CD4-positive, alpha-beta T cell treated with Interleukin-21 for 1 hour (primary cell): ENCODE measurements at regions not wholly inside any gene's neighbourhood (a gene's known extent, or its start where the extent isn't known, plus 50 kb on each side); places are given as distances from the start of the nearest gene placed in this dataset.

Experiments used
- DNase-seq: peaks from one replicate; pipeline ENCODE4 v3.0.0-alpha.2; 2020

DNA sequence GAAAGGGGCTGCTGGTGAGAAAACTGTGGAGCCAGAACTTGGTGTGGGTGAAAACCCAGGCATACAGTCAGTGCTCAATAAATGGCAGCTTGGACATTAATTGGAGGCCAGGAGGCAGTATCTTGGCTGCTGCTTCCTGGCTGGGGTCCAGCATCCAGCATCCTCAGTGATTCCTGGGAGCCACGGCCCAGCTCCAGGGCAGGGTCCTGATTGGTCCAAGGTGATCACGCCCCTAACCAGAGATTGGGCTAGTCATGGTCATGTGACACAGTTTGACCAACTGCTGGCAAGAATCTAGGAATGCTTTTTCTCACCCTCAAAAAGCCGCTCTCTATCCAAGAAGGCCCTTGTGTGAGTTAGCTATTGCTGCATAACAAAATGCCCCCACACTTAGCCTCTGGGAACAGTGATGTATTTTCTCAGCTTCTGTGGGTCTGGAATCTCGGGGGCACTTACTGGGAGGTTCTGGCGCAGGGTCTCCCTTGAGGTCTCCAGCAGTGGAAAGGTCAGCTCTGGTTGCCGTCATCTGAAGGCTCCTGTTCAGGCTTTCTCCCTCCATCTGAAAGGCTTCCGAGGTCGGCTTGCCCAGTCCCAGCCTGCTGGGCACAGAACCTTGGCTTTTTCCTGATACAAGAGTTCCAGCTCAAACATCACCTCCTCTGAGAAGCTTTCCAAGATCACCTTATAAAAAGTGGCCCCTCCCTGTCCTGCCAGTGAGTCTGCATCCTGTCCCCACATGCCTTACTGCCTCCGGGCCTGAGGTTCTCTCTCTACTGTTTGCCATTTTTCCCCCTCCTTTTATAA is 119.2 kb upstream of the NCOR2 start:
- no peak for DNase-seq

DNA sequence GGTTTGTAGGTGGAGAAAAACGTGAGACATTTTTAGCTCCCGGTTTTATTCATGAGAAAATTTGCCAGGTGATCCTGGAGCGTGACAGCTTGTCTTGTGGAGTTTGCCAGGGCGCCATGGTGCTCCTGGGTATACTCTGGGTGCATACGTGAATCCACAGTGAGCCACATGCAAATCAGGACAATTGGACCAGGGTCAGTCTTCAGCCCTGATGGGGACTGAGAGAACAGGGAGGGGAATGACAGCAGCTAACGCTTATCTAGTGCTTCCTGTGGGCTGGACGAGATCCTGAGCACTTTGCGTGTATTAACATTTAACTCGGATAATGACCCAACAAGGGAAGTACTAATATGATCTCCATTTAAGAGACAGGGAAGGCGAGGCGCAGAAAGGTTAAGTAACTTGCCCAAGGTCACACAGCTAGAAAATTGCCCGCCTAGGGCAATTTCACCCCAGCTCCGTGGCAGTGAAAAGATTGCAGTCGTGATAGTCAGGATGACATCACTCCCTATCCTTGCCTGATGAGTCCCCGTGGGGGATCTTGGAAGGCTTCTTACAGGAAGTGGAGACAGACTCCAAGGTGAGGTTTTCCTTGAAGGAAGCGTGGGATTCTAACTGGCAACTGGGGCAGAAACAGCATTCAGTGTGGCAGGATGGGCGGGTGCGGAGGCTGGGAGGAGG is 118.4 kb upstream of the NCOR2 start:
- DNase-seq = no peak

DNA sequence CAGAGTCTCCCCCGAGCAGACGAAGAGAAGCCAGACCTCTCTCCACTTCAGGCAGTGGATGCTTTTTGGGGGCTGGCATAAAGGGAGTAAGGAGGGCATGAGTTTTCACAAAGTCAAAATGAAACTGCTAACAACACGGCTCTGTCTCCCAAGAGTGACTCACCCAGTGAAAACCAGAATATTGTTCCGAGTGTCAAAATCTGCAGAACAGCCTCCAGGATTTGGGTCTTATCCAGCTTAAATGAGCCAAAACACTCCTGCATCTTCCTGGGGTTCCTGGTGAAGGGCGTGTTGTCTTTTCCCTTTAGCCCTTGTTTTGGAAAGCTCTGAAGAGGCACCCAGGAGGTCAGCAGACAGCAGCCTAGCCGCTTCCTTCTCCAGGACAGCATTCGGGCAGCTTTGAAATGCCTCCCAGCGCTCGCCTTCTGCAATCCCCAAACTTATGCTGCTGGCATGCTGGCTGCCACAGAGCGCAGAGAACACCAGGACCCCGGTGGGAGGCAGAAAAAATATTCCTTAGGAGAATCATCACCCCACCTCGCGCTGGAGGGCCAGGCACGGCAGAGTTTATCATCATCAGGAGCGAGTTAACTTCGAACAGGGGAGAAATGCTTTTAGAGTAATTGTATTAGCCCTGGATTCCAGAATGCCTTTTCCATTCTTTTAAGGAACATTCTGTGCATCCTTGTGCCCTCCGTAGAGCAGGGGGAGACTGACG is 117.7 kb upstream of the NCOR2 start:
- DNase-seq = no peak

DNA sequence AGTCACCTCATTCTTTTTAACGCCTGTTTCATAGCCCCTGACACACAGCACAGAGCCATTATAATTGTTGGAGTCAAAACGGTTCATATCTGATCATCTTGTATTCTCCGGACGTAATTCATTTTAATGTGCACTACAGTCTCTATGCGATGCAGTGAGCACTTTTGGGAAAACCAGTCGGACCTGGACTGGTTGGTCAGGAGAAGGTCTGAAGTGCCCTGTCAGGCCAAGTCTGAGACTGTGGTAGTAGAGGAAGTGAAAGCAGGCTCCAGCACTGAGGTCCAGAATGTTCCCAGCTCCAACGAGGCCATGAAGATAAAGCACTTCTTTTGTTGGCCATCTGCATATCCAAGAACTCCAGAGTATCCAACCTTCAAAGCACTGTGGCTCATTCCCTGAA is 117.1 kb upstream of the NCOR2 start:
- no peak for DNase-seq

DNA sequence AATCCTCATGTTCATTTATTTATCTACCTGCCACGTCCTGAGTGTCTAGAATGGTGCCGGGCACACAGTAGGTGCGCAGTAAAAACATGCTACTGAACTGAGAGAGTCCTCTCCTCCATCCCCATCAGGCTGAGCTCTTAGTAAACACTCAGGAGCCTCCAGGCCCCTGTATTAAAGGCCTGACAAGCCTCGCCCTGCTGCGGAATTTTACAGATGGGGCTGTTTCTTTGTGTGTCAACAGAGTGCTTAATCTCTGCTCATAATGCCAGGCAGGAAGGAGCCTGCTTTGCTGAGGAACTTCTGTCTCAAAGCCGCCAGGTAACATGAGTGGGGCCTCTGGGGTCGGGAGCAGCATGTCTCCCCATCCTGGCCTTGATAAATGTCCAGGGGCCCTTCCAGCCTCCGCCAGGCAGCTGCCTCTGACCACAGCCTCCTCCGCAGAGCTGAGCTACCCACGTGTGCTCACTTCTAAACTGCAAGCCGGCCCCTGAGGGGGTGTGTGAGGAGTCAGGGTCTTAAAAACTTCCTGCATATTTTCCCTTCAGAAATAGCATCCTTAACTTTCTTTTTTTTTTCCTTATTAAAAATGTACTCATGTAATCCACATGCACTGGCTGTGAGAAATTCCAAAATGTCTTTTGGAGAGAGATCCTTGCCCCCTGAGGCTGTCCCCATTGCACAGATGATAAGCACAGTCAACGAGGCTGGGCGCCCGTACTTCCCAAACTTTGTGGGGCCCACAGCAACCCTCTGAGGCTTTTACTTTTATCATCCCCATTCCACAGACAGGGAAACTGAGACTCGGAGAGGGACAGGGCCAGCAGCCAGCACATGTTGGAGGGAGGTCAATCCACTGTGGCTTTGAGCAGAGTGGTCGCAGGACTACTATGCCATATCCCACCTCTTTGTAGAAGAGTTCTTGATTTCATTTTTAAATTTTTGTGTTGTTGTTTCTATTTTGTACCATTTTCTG is 116.0 kb upstream of the NCOR2 start:
- DNase-seq = no peak

DNA sequence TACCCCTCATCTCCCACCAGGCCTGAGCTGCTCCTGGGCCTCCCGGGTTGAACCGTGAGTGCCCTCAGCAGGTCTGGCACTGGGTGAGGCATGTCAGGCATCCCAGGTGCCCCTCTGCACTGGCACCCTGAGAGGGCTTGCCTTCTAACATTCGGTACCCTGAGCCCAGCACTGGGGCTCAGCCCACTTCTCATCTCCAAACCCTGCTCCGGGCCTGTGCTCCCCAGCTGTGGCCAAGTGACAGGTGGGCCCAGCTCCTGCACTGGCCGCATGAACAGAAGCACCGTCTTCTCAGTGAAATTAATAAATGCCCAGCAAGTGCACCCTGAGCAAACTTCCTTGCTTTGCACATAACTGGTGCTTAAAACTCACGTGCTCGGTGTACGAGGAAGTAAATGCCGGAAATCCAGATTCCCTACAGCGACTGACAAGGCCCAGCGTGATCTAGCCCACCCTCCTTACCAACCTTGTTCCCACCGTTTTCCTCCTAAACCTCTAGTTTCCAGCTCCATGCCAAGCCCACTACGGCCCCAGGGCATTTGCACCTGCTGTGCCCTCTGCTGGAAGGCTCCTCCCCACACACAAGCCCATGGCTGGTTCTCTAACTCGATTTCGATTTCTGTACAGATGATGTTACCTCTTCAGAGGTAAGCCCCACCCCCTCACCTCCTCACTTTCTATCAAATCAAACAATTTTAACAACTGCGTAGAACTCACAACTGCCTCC is 115.2 kb upstream of the NCOR2 start:
- no peak for DNase-seq

DNA sequence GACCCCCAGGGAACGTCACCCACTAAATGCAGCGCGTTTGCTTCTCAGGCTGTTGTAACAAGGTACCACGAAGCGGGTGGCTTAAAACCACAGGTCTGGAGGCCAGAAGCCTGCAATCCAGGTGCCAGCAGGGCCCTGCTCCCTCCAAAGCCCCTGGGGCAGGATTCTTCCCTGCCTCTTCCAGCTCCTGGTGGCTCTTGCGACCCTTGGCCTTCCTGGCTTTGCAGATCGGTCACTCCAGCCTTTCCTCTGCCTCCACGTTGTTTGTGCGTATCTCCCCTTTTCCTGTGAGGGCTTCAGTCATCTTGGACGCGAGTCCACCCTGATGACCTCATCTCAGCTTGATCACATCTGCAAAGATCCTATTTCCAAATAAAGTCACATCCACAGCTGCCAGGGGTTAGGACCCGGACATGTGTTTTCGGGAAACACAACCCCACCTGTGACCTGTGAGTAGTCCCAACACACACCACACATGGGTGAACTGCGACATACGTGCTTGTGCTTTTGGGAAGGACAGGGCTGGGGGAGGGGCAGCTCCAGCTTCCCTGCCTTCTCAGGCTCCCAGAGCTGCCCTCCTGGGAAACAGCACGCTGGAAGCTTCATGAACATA is 114.5 kb upstream of the NCOR2 start:
- DNase-seq = no peak

DNA sequence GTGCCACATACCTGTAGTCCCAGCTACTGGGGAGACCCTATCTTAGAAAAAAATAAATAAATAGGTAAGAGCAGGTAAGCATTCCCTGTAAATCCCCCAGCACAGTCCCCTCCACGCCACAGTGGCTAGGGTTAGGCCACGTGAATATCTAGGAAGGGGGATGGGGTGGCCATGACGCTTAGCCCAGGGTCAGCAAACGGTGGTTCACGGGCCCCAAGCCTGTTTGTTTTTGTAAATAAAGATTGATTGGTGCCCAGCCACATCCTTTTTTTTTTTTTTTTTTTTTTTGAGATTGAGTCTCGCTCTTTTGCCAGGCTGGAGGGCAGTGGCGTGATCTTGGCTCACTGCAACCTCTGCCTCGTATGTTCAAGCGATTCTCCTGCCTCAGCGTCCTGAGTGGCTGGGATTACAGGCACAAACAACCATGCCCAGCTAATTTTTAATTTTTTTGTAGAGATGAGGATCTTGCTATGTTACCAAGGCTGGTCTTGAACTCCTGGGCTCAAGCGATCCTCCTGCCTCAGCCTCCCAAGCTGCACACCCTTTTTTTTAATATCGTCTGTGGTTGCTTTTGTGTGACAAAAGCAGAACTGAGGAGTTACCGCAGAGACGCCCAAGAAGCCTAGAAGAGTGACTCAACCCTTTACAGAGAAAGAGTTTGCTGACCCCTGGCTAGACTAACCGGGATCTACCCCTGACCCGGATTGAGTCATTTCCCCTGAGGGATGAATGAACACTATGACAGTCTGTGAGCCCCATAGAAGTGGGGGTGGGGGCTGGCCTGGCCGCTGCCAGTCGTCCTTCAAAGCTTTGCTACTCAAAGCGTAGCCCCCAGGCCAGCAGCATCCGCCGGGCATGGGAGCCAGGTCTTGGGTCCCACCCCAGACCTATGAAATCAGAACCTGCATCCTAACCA is 113.7 kb upstream of the NCOR2 start:
- peak; percentile 36 for DNase-seq

DNA sequence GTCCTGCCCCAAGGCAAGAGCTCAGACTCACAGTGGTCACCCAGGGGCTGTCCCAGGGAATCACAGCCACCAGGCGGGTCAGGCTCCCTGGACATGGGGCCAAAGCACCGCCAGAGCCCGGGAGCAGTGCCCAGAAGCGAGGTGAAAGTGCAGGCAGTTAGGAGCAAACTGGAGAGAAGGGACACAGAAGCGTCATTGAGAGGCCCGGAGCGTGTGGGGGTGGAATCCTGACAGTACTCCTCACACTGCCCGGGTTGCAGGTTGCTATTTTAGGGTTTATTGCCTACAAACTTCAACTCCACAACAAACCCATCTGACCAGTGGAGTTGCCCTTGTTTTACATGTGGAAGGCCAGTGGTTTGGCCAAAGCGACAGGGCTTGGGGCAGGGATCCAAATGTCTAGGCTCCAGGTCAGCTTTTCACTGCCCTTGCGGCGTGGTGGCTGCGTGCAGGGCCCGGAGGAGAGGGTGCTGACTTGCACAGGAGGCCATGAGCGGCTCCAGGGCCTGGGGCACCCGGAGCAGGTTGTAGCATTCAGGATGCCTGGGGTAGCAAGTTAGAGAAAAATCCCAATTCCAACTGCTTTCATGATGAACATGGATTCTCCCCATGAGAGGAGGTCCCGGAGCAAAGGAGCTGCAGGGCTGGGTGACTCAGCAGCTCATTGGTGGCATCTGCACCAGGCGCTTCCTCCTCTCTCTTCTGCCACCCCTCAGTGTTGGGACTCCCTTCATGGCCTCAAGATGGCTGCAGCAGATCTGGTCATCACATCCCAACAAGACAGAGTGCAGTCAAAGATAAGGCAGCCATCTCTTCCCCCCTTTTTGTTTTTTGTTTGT is 112.3 kb upstream of the NCOR2 start:
- DNase-seq = no peak

DNA sequence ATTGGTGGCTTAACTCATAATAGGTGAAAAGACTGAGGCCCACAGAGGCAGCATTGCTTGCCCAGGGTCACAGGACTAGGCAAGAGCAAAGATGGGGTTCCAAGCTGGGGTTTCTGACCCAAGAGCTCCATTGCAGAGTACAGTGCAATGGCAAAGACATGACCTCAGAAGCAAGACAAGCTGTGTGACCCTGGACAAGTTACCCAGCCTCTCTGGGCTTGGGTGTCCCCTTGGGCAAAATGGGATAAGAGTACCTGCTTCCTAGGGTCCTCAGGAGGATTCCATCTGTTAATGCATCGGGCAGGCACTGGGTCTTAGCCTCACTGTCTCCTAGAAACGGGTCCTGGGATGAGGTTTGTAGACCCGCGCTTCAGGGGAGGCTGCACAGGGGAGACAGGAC is 111.6 kb upstream of the NCOR2 start:
- DNase-seq = no peak

DNA sequence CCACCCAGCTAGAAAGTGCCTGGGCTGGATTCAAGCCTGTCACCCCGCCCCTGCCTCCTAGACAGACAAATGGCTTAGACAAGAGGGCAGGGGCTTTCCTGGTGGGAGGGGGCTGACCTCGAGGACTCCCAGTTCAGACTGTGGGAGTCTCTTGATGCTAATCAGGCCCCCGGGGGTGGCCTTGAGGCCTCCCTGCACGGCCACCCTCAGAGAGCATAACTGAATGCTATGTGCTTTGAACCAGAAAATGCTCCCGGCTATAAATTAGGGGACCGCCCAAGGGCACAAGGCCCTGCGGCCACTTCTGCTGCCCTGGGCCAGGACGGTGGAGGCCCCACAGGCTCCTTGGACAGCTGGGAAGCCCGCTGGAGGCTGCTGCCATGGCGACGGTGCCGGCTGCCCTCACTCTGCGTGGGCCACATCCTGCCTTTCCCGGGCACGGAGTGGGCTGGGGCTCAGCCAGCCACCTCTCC is 111.0 kb upstream of the NCOR2 start:
- DNase-seq = no peak

DNA sequence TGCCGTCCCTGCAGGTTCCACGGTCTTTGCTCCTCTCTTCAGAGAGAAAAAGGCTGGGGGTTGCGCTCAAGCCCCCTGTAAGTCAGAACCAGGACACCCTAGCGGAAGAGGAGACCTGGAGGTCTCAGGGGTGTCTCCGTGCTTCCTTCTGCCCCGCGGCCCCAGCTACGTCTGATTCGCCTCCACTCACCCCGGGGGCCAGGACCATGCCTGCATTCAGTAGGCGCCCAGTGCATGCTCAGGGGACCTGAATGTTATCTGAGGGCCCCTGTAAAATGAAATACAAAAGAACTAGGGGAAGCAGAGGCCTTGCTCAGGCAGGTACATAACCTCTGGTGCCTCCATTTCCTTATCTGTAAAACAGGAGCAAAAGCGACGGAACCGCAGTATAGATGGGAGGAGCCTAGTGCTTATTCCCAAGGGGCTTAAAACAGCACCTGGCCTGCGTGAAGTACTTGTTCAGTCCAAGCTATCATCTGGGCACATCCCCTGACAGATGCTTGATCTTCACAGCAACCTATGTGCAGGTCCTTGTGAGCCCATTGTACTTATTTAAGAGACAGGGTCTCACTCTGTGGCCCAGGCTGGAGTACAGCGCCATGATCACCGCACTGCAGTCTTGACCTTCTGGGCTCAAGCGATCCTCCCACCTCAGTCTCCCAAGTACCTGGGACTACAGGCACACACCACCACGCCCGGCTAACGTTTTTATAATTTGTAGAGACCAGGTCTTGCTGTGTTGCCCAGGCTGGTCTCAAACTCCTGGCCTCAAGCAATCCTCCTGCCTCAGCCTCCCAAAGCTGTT is 110.3 kb upstream of the NCOR2 start:
- DNase-seq = no peak

DNA sequence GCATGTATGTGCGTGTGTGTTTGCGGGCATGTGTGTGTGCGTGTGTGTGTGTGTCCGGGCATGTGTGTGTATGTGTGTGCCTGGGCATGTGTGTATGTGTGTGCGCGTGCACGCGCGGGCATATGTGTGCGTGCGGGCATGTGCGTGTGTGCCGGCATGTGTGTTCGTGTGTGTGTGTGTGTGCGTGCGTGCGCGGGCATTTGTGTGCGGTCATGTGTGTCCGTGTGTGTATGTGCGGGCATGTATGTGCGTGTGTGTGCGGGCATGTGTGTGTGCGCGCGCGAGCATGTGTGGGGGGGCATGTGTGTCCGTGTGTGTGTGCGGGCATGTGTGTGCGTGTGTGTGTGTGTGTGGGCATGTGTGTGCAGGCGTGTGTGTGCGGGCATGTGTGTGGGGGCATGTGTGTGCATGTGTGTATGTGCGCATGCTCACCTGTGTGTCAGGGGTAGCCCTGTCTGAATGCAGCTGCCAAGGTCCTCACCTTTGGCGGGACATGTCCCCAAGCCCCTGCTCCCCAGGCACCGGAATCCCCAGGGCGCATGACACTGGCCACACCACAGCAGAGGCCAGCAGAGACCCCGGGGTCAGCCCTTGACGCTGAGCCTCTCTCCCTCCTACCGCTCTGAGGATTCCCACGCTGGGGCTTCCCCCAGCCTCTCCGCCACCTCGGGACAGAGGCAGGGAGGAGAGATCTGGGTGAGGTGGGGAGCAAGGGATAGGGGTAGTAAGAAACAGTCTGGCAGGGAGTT is 109.5 kb upstream of the NCOR2 start:
- no peak for DNase-seq

DNA sequence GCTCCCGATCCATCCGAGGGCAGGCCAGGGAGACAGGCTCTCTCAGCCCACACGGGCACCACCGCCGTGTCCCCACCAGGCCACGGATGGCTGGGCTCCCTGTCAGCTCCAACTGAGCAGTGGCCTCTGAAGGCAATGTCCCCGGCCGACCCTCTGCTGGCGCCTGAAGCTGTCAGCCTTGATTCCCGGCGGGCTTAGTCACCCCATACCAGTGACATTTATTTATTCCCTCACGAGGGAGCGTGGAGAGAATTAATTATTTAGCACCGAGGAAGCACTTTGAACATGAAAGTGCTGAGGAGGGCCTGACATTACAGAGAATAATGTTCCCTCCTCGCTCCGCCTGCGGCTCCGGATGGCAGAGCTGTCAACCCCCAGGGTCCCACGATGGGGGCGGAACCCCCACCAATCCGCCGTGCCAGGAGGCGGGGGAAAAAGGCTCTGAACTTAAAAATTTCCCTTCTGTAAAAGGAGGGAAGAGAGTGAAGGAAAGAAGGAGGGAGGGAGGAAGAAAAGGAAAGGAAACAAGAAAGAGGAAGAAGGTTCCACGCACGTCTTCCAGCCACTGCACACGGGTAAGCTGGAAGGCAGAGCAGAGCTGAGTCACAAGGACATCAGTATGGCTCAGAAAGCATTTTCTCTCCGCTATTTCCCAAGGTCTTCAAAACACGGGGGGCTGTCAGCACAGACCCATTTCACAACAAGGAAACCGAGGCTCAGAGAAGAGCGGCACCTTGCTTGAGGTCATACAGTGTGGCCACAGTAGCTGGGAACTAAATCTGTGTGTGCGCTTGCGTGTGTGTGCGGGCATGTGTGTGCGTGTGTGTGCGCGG is 108.7 kb upstream of the NCOR2 start:
- no peak for DNase-seq

DNA sequence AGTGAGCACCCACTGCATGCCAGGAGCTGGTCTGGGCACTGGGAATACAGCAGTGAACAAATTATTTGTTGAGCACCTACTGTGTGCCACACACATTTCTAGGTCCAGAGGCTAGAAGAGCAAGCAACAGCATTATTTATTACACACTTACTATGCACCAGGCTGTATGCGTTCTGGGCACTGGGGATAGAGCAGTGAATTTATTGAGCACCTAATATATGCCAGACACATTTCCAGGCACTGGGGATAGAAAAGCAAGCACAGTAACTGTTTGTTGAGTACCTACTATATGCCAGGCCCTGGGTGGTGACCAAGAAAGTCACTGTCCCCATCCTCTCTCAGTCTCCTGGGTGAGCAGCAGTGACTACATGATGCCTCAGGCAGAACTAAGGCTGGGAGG is 107.5 kb upstream of the NCOR2 start:
- DNase-seq = no peak

DNA sequence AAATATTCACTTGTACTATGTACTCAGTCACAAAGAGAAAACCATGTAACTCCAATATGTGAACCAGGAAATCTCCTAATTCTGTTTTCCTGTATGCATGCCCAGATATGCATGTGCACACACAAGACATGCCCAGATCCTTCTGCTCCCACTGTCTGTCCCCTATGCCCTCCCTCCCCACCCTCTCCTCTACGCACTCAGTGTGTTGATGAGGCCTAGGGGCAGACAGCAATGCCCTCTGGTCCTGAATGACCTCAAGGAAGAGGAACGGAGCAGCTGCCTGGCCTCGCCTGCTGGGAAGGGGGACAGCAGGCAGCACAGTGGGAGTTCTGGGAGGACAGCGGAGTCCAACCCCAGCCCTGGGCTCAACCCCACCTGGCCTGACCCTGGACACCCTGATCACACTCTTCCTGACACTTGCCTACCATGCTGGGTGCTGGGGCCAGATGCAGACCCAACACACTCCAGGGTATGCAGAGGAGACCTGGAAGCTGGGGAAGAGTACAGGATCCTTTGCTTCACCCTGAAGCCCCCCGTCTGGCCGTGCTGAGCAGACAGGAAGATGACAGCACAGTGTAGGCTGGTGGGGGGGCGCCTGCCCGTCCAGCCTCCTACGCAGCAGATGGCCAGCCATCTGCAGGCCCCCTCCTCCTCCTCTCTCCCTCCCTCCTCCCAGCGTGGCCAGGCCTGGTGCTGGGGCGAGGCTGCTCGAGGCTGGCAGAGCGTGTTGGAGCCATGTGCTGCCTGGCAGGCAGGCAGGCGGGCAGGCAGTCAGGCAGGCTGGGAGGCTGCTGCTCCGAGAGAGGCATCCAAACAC is 106.6 kb upstream of the NCOR2 start:
- no peak for DNase-seq
